OCI-LY7 (cell line): ENCODE measurements at regions not wholly inside any gene's neighbourhood (a gene's known extent, or its start where the extent isn't known, plus 50 kb on each side); places are given as distances from the start of the nearest gene placed in this dataset.

Experiments
- BruUV-seq: library from RNA; stranded (reverse); fragments of 400-500 nt; replicated peaks from 2 replicates; lab custom pipeline; 2021; lab: Mats Ljungman, UMichigan
- CTCF ChIA-PET: fragments of 300-600 bp; sonication (Branson Sonifier 250); formaldehyde crosslinking; loops from one replicate; lab custom pipeline; 2022; ENCODE audit warnings: antibody characterized with exemption; ENCODE audit not compliant: unreplicated experiment; lab: Charles Lee
- POLR2A ChIA-PET: fragments of 300-600 bp; sonication (Branson Sonifier 250); formaldehyde crosslinking; loops from one replicate; lab custom pipeline; 2022; ENCODE audit warnings: antibody characterized with exemption; lab: Charles Lee
- DNase-seq: peaks from one replicate; pipeline ENCODE4 v3.0.0-alpha.2; 2015; ENCODE audit warnings: low spot score
- H2AFZ ChIP-seq: fragments of 200-600 bp; sonication (generic), shearing (Covaris generic); 2 replicates; pipeline ENCODE4 v1.6.1; 2014; ENCODE audit warnings: mild to moderate bottlenecking, antibody characterized with exemption, low read length, moderate library complexity
- H3K27ac ChIP-seq: fragments of 200-600 bp; sonication (generic); 2 replicates; pipeline ENCODE4 v1.5.1; 2014; ENCODE audit warnings: mixed run types, low read depth, mild to moderate bottlenecking, moderate library complexity, low read length, inconsistent platforms; ENCODE audit not compliant: poor library complexity, severe bottlenecking
- H3K36me3 ChIP-seq: fragments of 200-600 bp; sonication (generic); 2 replicates; pipeline ENCODE4 v1.6.1; 2014; ENCODE audit warnings: mild to moderate bottlenecking, antibody characterized with exemption, low read length, moderate library complexity, mixed read lengths; ENCODE audit not compliant: insufficient read depth
- H3K4me1 ChIP-seq: fragments of 200-600 bp; sonication (generic); 2 replicates; pipeline ENCODE4 v1.5.1; 2014; ENCODE audit warnings: mild to moderate bottlenecking, low read length; ENCODE audit not compliant: insufficient read depth, poor library complexity, severe bottlenecking
- H3K4me2 ChIP-seq: fragments of 200-600 bp; sonication (generic); 2 replicates; pipeline ENCODE4 v1.6.1; 2014; ENCODE audit warnings: mild to moderate bottlenecking, low read length
- H3K4me3 ChIP-seq: fragments of 200-600 bp; sonication (generic); 2 replicates; pipeline ENCODE4 v1.5.1; 2014; ENCODE audit warnings: mild to moderate bottlenecking, low read depth, low read length; ENCODE audit not compliant: poor library complexity, severe bottlenecking
- H3K79me2 ChIP-seq: fragments of 200-600 bp; sonication (generic); 2 replicates; pipeline ENCODE4 v1.6.1; 2016; ENCODE audit warnings: low read depth, mild to moderate bottlenecking, low read length, moderate library complexity, mixed read lengths; ENCODE audit not compliant: insufficient read depth
- H3K9me2 ChIP-seq: fragments of 200-600 bp; sonication (generic); 2 replicates; pipeline ENCODE4 v1.6.1; 2016; ENCODE audit warnings: mild to moderate bottlenecking, low read length, mixed read lengths; ENCODE audit not compliant: insufficient read depth
- H3K9me3 ChIP-seq: fragments of 200-600 bp; sonication (generic); 2 replicates; pipeline ENCODE4 v1.6.1; 2014; ENCODE audit warnings: mild to moderate bottlenecking, mixed run types, low read length, mixed read lengths
- H4K20me1 ChIP-seq: fragments of 200-600 bp; sonication (generic); 2 replicates; pipeline ENCODE4 v1.6.1; 2014; ENCODE audit warnings: mild to moderate bottlenecking, antibody characterized with exemption, low read length, moderate library complexity, mixed read lengths; ENCODE audit not compliant: insufficient read depth
- EZH2phosphoT487 ChIP-seq: fragments of 200-600 bp; sonication (generic); IDR thresholded peaks from 2 replicates; pipeline ENCODE4 v1.6.1; 2018; ENCODE audit warnings: low read depth, borderline replicate concordance, mild to moderate bottlenecking, mixed run types, antibody characterized with exemption, low read length, moderate library complexity, mixed read lengths
- intact Hi-C: fragments of 100-400 bp; cut with micrococcal nuclease; formaldehyde crosslinking; loops from one replicate; pipeline ENCODE4 v1.10.0; 2022; ENCODE audit not compliant: unreplicated experiment
- TF ChIP-seq, protein P1 (sequence below): fragments of 200-600 bp; sonication (generic); conservative IDR thresholded peaks from 2 replicates; pipeline ENCODE4 v1.5.1; 2014; ENCODE audit warnings: mild to moderate bottlenecking, antibody characterized with exemption, low read length, moderate library complexity, mixed read lengths

DNA sequence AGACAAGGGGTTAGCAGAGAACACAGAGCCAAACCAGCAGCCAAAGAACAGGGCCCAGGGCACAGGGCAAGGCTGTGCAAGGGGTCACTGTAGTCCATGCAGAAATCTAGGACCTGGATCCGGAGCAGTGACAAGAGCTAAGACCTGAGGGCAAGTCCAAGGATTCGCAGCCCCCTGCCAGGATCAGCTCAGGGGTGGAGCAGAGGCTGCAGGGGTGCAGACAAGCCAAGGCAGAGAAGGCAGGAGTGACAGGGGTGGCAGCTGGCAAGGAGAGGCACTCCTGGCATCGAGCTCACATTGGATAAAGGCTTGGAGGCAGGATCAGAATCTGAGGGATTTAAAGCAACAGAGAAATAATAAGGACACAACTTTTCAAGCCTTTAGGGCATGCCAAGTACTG is 80.7 kb upstream of the NANOS1 start:
- TF ChIP-seq, protein P1, sequence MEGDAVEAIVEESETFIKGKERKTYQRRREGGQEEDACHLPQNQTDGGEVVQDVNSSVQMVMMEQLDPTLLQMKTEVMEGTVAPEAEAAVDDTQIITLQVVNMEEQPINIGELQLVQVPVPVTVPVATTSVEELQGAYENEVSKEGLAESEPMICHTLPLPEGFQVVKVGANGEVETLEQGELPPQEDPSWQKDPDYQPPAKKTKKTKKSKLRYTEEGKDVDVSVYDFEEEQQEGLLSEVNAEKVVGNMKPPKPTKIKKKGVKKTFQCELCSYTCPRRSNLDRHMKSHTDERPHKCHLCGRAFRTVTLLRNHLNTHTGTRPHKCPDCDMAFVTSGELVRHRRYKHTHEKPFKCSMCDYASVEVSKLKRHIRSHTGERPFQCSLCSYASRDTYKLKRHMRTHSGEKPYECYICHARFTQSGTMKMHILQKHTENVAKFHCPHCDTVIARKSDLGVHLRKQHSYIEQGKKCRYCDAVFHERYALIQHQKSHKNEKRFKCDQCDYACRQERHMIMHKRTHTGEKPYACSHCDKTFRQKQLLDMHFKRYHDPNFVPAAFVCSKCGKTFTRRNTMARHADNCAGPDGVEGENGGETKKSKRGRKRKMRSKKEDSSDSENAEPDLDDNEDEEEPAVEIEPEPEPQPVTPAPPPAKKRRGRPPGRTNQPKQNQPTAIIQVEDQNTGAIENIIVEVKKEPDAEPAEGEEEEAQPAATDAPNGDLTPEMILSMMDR, result no peak
- no peak for TF ChIP-seq EZH2phosphoT487
- POLR2A ChIA-PET, result no interaction called here
- no peaks in the 10 kb centered on the region for H3K9me3 ChIP-seq
- H3K27ac ChIP-seq, result no peak overlapping the region
- no peak for DNase-seq
- H3K4me3 ChIP-seq, result no peak overlapping the region
- no peaks in the 10 kb centered on the region for H3K36me3 ChIP-seq
- CTCF ChIA-PET, result interaction anchor here (0.6 kb wide), 1 partner anchor 261 kb away, joined by 3 read pairs; no protein-coding TSS in a partner anchor
- H4K20me1 ChIP-seq, result no peaks in the 10 kb centered on the region
- H3K4me2 ChIP-seq, result no peak overlapping the region
- BruUV-seq, result no TSS peak
- H2AFZ ChIP-seq, result no peak overlapping the region
- intact Hi-C loops, result no loop called here
- H3K4me1 ChIP-seq, result no peaks in the 10 kb centered on the region
- no peaks in the 10 kb centered on the region for H3K9me2 ChIP-seq
- H3K79me2 ChIP-seq, result no peaks in the 10 kb centered on the region

DNA sequence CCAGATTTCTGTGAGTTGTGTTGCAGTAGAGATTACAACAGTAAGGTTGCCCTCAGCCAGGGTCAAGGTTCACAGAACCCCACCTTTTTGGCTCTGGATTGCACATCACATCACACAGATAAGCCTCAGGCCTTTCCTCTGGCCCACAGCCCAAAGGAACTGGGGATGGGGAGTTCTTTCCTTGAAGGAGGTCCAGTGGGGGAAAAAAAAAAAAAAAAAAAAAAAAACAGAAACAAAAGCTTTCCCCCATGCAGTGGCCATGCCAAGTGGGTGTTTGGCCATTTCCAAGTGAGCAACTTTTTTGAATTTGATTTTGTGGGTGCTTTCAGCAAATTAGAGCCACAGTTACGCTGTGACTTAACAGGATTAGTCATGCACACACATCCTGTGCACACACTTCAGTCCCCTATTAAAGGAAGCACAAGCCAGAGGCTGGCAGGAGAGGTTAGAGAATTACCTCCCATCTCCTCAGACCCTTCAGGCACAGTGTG is 79.3 kb upstream of the NANOS1 start:
- POLR2A ChIA-PET, result no interaction called here
- Histone ChIP-seq H4K20me1 (no peaks in the 10 kb centered on the region), H3K4me1 (no peaks in the 10 kb centered on the region), H3K36me3 (no peaks in the 10 kb centered on the region), H3K4me3 (no peak overlapping the region), H3K9me3 (no peaks in the 10 kb centered on the region), H3K27ac (no peak overlapping the region), H3K4me2 (no peak overlapping the region), H3K9me2 (no peaks in the 10 kb centered on the region), H2AFZ (no peak overlapping the region), H3K79me2 (no peaks in the 10 kb centered on the region)
- BruUV-seq, result no TSS peak
- CTCF ChIA-PET, result no interaction called here
- TF ChIP-seq, protein P1, result no peak
- no peak for TF ChIP-seq EZH2phosphoT487
- intact Hi-C loops, result no loop called here
- no peak for DNase-seq

DNA sequence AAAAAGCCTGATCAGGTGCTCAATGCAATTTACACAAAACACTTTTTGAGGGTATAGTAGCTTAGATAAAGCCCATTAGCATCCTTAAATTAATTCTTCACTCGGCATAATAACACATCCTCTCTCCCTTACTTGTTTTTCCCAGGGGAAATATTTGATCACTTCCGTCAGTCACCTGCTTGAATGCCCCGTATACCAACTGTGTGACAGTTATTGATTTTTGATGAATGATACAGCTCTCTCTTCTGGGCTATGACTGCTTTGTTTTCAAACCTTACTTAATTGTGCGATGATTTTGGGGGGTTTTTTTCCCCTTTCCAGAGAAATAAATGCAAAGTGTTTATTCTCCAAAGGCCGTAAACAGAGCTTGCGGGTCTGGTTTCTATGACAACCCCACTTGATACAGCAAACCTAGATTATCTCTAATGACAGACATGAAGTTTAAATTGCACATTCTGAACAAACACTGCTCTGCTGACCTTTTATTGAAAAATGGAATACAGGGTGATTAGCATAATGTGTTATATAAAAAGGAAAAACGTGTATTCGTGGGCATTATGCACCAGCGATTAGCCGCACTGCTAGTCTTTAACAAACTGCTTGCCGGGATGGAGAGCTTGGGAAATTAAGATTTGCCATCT is 78.4 kb upstream of the NANOS1 start:
- Histone ChIP-seq H3K4me2 (no peak overlapping the region), H2AFZ (no peak overlapping the region), H3K9me3 (no peaks in the 10 kb centered on the region), H3K27ac (no peak overlapping the region), H3K4me3 (no peak overlapping the region), H3K9me2 (no peaks in the 10 kb centered on the region), H3K36me3 (no peaks in the 10 kb centered on the region), H4K20me1 (no peaks in the 10 kb centered on the region), H3K4me1 (no peaks in the 10 kb centered on the region), H3K79me2 (no peaks in the 10 kb centered on the region)
- BruUV-seq, result no TSS peak
- intact Hi-C loops, result no loop called here
- DNase-seq, result no peak
- no peak for TF ChIP-seq EZH2phosphoT487
- TF ChIP-seq, protein P1, result no peak
- POLR2A ChIA-PET, result no interaction called here
- CTCF ChIA-PET, result no interaction called here
